Ovary (tissue), 3 donors: ENCODE measurements at regions not wholly inside any gene's neighbourhood (a gene's known extent, or its start where the extent isn't known, plus 50 kb on each side); places are given as distances from the start of the nearest gene placed in this dataset.

ENCODE experiments used
- CTCF ChIP-seq, 3 donors: fragments of 450-650 bp in 2 of 3; fragments of 200-600 bp in 1 of 3; IDR thresholded peaks; one replicate each; pipeline versions ENCODE4 v1.5.1 to v1.8.0; 2016 to 2022; ENCODE audit warnings: antibody characterized with exemption in 3 of 3, mild to moderate bottlenecking in 1 of 3
- POLR2A ChIP-seq: fragments of 450-650 bp; IDR thresholded peaks from one replicate; pipeline ENCODE4 v1.6.1; 2017; ENCODE audit warnings: antibody characterized with exemption, mild to moderate bottlenecking, moderate library complexity
- donor health status: DM: no; HTN: no; CAD: no.

DNA sequence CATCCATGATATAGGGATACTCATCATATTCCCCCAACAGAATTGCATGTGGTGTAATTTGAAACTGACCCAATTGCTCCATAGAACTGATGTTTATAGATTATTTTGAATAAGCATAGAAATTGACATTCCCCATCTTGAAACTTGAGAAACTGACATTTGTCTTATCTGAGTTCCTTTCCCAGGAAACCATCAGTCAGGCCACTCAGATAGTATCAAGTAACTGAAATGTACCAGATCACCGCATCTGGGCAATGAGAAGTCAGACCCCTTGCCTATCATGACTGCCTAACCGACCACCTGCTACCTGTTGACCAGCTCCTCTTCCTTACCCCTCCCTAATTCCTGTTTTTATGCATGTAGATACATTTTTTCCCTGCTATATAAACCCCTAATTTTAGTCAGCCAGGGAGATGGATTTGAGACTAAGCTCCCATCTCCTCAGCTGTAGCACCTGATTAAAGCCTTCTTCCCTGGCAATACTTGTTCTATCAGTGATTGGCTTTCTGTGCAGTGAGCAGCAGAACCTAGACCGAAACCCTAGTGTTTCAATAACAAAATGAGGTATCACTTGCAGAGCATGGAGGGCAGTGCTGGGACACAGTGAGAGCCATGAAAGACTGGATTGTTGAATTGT lies 274.5 kb downstream of the LPIN1 start:
- no peak for TF ChIP-seq CTCF (IDR thresholded peaks at IDR 0.05)
- no peak for TF ChIP-seq POLR2A
